PC-3 (cell line): ENCODE measurements at regions not wholly inside any gene's neighbourhood (a gene's known extent, or its start where the extent isn't known, plus 50 kb on each side); places are given as distances from the start of the nearest gene placed in this dataset.

Source experiments
- CTCF ChIP-seq: fragments of 300-600 bp; sonication (generic); conservative IDR thresholded peaks from 2 replicates; pipeline ENCODE4 v1.5.1; 2017; ENCODE audit warnings: antibody characterized with exemption, low read depth, mild to moderate bottlenecking, low read length
- EZH2 ChIP-seq: fragments of 300-600 bp; sonication (generic); IDR thresholded peaks from one replicate; pipeline ENCODE4 v1.6.1; 2017; ENCODE audit warnings: antibody characterized with exemption, mild to moderate bottlenecking, low read length; ENCODE audit not compliant: unreplicated experiment
- EZH2phosphoT487 ChIP-seq: fragments of 300-600 bp; sonication (generic); IDR thresholded peaks from 2 replicates; pipeline ENCODE4 v1.6.1; 2018; ENCODE audit warnings: mild to moderate bottlenecking, antibody characterized with exemption, low read length, borderline replicate concordance

GRCh38 chr2:52724585-52724984 lies 1043.0 kb upstream of the CHAC2 start:
- TF ChIP-seq CTCF (no peak), EZH2 (no peak), EZH2phosphoT487 (no peak)
